G401.6 (cell line): ENCODE measurements at regions not wholly inside any gene's neighbourhood (a gene's known extent, or its start where the extent isn't known, plus 50 kb on each side); places are given as distances from the start of the nearest gene placed in this dataset.
"Not testable (repeated sequence)": the region's sequence is repeated elsewhere in the genome, so short reads cannot be mapped to it uniquely, and the experiment has no call there.

ENCODE experiments used
- FAIRE-seq: peaks from 2 replicates; lab custom pipeline; 2012; peaks lifted over from hg19 to GRCh38; lab: Jason Lieb, UNC

GRCh38 chr16:8452941-8453340 is 137.4 kb downstream of the TMEM114 start:
- FAIRE-seq, result no peak

DNA sequence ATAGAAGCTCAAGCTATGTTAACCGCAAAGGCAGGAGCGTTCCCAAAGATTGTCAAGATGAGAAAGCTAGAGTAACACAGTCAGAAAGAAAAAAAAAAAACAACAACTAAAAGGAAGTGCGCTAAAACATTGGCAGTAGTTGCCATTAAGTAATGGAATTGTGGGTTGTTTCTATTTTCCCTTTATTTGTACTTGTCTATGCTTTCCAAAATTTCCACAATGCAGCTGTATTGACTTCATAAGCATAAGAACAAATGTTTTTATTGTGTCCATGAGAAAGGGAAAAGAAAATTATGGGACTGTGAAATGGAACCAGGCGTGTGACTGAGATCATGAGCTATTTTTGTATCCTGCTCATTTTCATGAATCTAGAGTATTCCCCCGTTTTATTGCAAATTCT is 153.4 kb downstream of the TMEM114 start:
- FAIRE-seq, result no peak

GRCh38 chr16:8431783-8432182 is 158.5 kb downstream of the TMEM114 start:
- FAIRE-seq, result no peak

DNA sequence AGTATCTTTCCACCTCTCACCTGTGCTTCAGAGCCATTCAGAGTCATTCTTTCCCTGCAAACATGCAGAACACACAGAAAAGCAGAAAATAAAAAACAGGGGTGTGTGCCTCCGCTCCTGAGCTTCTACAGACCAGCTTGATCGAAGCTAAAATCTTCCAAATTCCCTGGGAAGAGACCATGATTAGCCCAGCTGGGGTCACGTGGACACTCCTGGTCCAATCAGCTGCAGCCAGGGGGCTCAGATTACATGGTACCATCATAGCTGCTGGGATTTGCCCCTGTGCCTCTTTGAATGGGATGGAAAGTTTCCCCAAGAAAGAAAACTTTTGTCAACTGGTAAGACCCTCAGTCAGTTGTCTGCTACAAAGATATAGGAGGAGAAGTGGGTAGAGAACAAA is 159.9 kb downstream of the TMEM114 start:
- FAIRE-seq, result no peak

DNA sequence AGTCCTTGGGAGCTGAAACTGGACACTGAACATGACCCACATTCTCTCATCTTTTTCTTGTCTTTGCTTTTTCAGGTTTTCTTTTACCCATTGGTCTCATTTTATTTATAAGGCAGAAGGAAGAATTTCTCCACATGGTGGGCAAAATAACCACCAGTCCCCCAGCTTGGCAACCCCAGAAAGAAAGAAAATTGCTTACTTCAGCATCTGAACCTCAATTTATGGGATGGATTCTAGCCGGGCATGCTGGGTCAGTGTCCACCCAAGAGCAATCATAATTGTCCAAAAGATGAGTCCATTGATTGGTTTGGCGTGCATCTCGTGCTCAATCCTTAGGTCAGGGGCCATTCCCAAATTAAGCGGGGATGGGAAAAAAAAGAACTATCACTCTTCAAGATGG is 163.7 kb downstream of the TMEM114 start:
- FAIRE-seq, result no peak

DNA sequence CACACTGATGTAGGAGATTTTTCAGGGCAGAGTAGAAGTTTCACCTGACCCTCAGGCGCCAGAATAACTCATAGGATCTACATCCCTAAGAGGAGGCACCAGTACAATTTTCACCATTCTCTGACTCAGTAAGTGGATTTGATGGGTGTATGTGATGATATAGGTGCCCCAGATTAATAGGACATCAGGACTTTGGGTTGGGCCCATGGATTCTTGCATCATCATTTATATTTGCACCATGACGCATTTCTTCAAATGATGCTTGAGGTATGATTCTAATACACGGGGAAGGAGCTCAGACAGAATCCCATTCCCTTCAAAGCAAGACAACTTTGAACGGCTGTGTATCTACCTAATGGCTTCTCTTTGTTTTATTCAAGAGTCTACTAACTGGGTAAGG is 173.2 kb downstream of the TMEM114 start:
- FAIRE-seq, result no peak

- no peak for FAIRE-seq
Measured at GRCh38 chr16:8408855-8409567, 181.3 kb downstream of the TMEM114 start.

GRCh38 chr16:8407351-8407750 is 183.0 kb downstream of the TMEM114 start:
- FAIRE-seq, result no peak

DNA sequence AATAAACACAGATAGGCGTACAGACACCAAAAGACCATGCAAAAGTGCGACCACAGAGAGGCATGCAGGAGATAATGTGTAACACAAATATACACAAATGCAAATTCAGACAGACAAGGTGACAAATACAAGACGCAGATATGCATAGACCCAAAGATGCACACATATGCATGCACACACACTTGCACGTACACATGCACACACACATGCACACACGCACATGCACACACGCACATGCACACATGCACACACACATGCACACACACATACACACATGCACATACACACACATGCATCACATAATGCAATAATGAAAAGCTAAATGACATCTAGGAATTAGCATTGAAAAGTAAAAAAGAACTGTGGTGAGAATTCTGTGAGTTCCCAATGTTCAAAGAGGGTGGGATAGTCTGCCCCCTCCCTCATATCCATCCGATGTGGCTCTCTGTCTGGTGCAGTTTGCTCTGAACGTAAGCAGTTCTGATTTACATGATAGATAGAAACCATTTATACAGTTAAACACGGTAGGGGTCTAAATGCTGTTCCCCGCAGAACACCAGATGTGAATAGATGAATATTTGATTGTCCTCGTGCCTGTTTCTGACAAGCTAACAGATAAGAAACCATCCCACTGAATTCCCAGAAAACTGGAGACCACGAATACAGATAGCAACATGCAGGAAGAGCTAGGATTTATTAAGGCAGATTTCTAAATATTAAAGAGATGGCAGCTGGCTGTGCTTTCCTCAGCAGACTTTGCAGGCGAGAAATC is 186.1 kb downstream of the TMEM114 start:
- no peak for FAIRE-seq

DNA sequence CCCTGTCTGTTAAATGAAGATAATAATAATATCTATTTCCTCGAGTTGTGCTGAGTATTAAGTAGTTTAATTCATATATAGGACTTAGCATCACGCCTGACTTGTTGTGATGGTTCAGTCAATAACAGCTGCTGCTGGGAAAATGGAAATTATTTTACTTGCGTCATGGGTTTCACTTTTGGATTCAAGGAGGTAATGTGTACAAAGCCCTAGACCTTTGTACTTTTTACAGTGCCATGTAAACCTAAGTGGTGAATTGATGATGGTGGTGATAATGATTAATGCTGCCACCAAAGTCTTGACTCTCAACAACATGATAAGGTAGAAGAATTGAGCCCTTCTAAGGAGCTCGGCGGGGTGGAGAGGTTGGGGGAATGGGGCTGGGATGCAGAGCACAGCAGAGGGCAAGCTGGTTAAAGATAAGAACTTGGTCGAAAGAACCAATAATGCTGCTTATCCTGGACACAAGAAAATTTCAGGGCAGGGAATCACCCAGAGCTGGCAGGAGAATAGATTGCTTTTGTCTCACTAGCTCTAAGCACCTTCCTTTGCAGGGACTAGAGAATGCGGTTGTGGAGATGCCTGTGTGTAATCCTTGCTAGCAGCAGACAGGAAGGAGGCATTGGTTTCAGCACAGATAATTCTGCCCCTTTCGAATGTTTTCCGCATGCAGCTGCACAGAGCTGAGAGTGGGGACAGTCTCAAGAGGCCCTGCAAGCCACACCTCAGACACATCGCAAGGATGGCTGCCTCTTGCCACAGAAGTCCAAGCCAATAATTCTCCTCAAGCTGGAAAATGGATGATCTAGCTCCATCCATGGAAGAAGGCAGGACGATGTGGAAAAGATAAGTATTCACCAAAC is 187.1 kb downstream of the TMEM114 start:
- FAIRE-seq, result no peak

- FAIRE-seq, result not testable (repeated sequence)
Measured at GRCh38 chr16:8400683-8401082, 189.6 kb downstream of the TMEM114 start.

GRCh38 chr16:8398548-8398947 is 191.8 kb downstream of the TMEM114 start:
- no peak for FAIRE-seq

DNA sequence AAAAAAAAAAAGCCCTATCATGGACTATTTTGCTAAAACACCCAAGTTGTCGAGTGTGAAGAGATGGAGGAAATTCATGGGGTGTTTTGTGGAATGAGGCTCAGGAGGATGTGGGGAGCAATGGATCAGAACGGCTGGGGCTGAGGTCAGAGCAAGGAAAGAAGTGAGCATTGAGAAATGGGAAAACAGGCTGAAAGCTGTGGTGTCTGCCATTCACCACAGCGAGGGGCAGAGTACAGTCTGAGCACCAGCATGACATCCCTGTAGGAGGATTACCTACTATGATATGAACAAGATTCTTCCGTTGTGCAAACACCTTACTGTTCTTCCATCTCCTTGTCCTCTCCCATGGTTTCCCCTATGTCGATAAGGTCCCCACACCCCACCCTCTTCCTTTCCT is 193.1 kb downstream of the TMEM114 start:
- FAIRE-seq, result no peak

DNA sequence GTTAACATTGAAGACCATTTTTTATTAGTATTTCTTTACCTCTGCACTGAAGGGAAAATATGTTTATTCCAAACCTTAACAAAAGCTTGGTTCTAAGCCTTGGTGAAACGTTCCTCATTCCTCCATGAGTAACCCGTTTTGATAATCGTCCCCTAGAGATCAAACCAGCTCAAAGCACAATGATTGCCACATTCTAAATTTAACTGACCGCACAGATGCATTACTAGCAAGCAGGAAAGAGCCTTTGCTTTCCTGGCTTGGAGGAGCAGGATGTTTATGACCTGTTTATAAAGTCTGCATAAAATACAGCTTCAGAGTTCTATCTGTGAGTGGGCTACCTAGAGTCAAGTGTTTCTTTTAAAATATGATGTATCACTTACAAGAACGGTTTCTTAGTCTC is 193.8 kb downstream of the TMEM114 start:
- no peak for FAIRE-seq

DNA sequence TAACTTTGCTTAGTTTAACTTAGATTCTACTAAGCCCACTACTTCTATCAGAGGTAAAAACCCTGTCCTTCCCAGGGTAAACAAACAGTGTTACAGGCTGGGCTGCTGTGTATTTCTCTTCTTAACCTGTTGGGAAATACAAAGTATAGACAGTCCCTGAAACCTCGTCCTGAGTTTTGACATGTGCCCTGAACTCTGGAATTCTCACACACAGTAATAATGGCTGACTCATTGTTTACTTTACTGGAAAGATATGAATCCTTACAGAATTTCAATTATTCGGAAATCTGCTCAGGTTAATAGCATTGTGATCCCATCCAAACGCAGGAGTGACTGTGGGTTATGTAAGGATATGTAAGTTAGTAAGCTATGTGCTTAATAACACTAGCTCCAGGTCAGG is 199.1 kb downstream of the TMEM114 start:
- FAIRE-seq, result no peak

DNA sequence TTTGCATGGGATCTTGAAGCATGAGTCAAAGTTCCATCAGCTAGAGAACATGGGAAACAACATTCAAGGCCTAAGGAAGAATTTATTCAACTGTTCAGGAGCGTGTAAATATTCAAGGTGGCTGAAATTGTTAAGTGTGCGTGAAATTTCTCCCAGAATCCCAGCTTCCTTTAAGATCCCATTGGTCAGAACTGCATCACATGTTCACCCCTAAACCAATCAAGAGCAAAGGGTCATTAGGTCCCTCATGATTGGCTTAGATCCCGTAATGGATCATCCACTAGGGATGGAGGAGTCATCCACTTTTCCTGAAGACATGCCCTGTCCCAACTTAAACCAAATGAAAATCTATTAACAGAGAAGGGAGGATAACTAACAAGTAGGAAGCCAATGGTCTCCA is 201.6 kb downstream of the TMEM114 start:
- FAIRE-seq, result no peak

GRCh38 chr16:8381814-8382213 is 208.5 kb downstream of the TMEM114 start:
- FAIRE-seq, result no peak

GRCh38 chr16:8380311-8380710 is 210.0 kb downstream of the TMEM114 start:
- no peak for FAIRE-seq

- FAIRE-seq, result no peak
Measured at GRCh38 chr16:8377864-8378263, 212.4 kb downstream of the TMEM114 start.

- FAIRE-seq, result no peak
Measured at GRCh38 chr16:8376858-8377257, 213.5 kb downstream of the TMEM114 start.

GRCh38 chr16:8376430-8376829 is 213.9 kb downstream of the TMEM114 start:
- FAIRE-seq, result no peak

DNA sequence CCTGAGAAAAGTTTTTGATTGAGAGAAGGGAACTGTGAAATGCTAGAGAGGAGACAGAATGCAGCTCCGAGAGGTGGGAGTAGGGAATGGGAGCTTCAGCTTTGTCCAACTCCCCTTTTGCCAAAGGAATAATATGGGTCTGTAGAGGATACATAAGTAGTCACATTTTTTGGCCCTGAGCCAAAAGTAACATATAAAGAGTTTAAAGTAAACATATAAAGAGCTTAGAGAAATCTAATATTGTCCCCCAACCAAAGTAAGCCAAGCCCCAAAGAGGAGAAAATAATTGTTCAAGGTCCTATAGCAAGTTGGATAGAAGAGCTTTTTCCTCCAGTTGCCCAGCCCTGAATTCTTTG is 215.1 kb downstream of the TMEM114 start:
- no peak for FAIRE-seq

DNA sequence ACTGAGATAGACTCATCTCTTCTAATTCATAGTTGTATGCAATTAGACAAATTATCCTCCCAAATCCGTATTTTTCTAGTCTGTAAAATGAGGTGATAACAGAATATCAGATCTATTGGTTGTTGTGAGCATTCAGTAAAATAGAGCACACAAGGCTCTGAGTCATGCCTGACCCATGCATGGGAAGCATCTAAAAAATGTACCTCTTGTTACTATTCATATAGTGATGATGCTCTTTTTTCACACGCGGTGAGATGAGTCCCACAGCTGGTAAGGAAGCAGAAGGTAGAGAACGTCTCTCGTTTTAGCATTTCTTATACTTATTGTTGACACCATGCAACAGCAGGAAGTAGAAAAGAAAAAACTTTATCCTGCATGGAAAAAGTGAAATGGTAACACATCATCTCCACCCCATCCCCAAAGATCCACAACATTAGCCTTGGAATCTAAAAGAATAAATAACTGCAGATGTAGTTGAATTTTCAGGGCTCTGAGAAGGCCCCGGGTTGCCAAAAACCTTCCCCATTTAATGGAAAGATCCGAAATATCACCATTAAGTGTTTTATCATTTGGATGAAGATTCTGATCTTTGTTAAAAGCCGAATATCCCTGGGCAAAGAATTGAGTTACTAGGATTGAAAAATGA is 215.6 kb downstream of the TMEM114 start:
- FAIRE-seq, result no peak
